Suprapubic skin (tissue), 4 donors: ENCODE measurements at regions not wholly inside any gene's neighbourhood (a gene's known extent, or its start where the extent isn't known, plus 50 kb on each side); places are given as distances from the start of the nearest gene placed in this dataset.

ENCODE experiments used
- CTCF ChIP-seq, 2 donors: fragments of 200-600 bp in 1 of 2; fragments of 450-650 bp in 1 of 2; sonication (generic) in 1 of 2; IDR thresholded peaks; one replicate each; pipeline ENCODE4 v1.5.1; 2016 to 2019; ENCODE audit warnings: antibody characterized with exemption in 2 of 2, mild to moderate bottlenecking in 1 of 2, moderate library complexity in 1 of 2
- EP300 ChIP-seq: sonication (generic); formaldehyde crosslinking; IDR thresholded peaks from one replicate; pipeline ENCODE4 v1.6.1; 2017; ENCODE audit warnings: antibody characterized with exemption
- POLR2A ChIP-seq, 2 donors: fragments of 450-650 bp; IDR thresholded peaks; one replicate each; pipeline ENCODE4 v1.6.1; 2017; ENCODE audit warnings: antibody characterized with exemption in 2 of 2, mild to moderate bottlenecking in 2 of 2, moderate library complexity in 2 of 2
- POLR2AphosphoS5 ChIP-seq, 3 donors: sonication (generic); formaldehyde crosslinking; IDR thresholded peaks; one replicate each; pipeline ENCODE4 v1.6.1; 2017; ENCODE audit warnings: antibody characterized with exemption in 3 of 3

GRCh38 chr15:38680775-38681174, 116.2 kb upstream of the RASGRP1 start:
- TF ChIP-seq CTCF (IDR thresholded peaks at IDR 0.05), result no peak
- TF ChIP-seq EP300, result no peak
- no peak for TF ChIP-seq POLR2AphosphoS5 (IDR thresholded peaks at IDR 0.05)
- TF ChIP-seq POLR2A (IDR thresholded peaks at IDR 0.05), result no peak
